KBM-7 (cell line): ENCODE measurements at regions not wholly inside any gene's neighbourhood (a gene's known extent, or its start where the extent isn't known, plus 50 kb on each side); places are given as distances from the start of the nearest gene placed in this dataset.

Experiments
- DNase-seq: peaks from one replicate; pipeline ENCODE4 v3.0.0-alpha.2; 2015
- in situ Hi-C: fragments of 300-500 bp; cut with MboI; formaldehyde crosslinking; loops from 2 replicates; pipeline ENCODE4 v1.14.3; 2020; ENCODE audit warnings: low sequenced_read_pairs, low pct_unique_long_range_greater_than_20kb, mixed read lengths

DNA sequence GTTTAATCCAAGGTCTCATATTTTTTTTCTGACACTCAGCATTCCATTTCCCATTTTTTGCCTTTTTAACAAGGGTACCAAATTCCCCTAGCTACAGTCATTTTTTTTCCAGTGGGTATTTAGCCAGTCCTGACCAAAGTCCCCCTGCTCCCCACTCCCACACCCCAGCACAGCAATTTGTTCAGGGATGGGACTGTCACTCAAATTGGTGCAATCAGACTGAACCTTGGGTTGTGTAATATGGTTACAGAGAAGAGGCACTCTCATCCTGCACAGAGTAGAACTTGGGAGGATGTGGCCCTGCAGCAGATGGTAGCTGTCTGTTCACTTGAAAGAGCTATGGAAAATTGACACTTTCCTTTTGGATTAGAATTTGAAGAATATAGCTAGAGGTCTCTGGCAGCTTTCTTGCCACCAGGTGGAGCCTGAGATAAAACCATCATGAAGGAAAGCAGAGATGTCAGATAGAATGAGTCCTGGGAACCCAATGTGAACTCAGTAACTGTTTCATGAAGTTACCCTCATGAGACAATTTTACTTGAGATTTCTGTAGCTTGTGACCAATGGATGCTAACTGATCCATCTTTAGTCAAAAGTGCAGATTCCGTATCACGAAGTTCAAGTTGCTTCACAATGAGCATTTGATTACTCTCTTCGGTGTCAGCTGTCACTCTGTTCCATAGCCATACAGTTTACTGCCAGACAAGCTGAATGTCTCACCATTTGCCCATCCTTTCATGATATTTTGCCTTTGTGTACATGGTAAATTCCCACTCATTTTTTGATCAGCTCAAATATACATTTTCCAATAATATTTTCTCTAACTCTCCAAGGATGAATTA is 394.0 kb upstream of the SYT1 start:
- in situ Hi-C loops, result no loop called here
- DNase-seq, result peak; percentile 29

DNA sequence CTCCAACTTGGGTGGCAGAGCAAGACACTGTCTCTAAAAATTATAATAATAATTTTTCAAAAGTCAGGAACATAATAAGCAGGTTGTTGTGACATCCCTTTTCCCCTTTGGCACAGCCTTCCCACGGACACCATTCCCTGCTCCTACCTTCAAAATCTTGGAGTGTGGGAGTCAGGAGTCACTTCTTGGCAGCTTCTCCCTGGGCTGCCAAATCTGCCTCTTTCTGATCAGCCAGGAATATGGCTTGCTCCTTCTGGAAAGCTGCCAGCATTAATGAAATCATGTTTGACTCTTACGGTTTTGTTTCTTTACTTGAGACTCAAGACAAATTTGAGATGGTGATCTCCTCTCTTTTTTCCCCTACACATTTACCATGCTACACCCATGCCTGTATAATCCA is 391.4 kb upstream of the SYT1 start:
- in situ Hi-C loops, result no loop called here
- DNase-seq, result no peak

- no peak for DNase-seq
- in situ Hi-C loops, result no loop called here
These were observed 391.0 kb upstream of the SYT1 start for GRCh38 chr12:78473561-78473960.

- no peak for DNase-seq
- in situ Hi-C loops, result no loop called here
These were observed 380.7 kb upstream of the SYT1 start for GRCh38 chr12:78483767-78484315.

GRCh38 chr12:78489990-78490389 is 374.6 kb upstream of the SYT1 start:
- DNase-seq, result no peak
- in situ Hi-C loops, result no loop called here

- in situ Hi-C loops, result no loop called here
- no peak for DNase-seq
These were observed 373.7 kb upstream of the SYT1 start for GRCh38 chr12:78490861-78491260.

DNA sequence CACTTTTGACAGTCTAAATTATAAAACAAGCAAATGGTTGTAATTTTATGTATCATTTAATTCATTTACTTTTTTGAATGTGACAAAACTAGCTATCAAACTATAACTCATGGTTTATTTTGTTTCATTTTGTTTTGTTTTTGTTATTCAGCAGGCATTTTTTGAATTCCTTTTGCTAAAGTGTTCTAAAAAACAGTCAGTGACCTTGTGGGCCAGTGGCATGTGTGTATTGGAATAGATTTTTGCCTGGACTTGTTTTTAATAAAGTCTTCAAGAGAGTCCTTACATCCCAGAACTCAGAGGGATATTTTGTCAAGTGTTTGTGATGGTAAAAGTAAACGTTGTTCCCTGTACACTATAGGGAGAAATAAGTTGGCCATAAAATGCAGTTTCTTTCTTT is 369.7 kb upstream of the SYT1 start:
- in situ Hi-C loops, result no loop called here
- no peak for DNase-seq

DNA sequence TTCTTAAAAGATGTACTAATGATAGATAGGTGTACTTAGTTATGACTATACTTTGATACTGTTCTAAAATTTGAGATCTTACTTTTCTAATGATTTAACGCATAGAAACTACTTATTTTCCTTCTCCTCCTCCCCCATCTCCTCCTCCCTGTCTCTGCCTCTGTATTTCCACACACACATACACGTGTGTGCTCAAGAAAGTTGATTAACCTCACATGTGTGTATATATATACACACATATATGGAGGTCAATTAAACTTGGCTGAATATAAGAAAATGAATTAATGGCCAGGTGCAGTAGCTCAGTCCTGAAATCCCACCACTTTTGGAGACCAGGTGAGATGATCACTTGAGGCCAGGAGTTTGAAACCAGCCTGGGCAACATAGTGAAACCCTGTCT is 362.7 kb upstream of the SYT1 start:
- in situ Hi-C loops, result no loop called here
- no peak for DNase-seq

- in situ Hi-C loops, result no loop called here
These were observed 345.2 kb upstream of the SYT1 start for GRCh38 chr12:78519422-78519821.

GRCh38 chr12:78530100-78530765 is 334.3 kb upstream of the SYT1 start:
- DNase-seq, result no peak
- in situ Hi-C loops, result no loop called here

More at GRCh38 chr12:78519422-78519821, 345.2 kb upstream of the SYT1 start:
- no peak for DNase-seq

- in situ Hi-C loops, result no loop called here
- no peak for DNase-seq
These were observed 332.6 kb upstream of the SYT1 start for GRCh38 chr12:78531831-78532458.

DNA sequence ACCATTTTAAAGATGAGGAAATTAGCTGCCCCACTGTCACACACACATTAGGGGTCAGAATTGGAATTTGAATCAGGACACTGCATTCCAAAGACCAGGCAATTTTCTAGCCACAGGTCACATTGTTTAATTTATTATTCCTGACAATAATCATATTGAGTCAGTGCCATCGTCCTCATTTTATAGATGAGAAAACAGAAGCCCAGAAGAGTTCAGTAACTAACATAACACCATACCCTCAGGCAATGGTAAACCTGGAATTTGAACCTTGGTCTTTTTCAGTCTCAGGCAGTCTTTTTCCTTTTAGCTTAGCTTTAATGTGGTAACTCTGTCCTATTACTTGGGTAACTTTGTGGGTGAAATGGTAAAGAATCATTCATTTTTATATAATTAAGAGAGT is 330.3 kb upstream of the SYT1 start:
- in situ Hi-C loops, result no loop called here

GRCh38 chr12:78540606-78541336 is 323.8 kb upstream of the SYT1 start:
- no peak for DNase-seq

More for the DNA sequence above, 330.3 kb upstream of the SYT1 start:
- DNase-seq, result no peak

DNA sequence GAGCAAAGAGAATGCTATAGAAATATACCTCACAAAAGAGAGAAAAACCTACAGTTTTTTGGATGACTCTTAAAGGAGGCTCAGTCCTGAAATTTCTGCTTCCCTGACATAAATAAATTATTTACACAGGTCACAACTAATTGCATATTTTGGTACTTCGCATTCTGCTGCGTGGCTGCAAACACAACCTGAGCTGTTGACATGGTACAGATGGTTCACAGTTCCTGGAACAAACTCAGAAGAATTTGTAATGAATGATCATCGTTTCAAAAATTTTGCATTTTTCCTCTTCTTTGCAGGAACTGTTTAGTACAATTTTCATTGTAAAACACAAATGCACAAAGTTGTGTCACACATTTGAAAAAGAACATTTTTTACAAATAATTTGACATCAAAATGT is 313.7 kb upstream of the SYT1 start:
- no peak for DNase-seq
- in situ Hi-C loops, result no loop called here

More at GRCh38 chr12:78540606-78541336, 323.8 kb upstream of the SYT1 start:
- in situ Hi-C loops, result no loop called here

DNA sequence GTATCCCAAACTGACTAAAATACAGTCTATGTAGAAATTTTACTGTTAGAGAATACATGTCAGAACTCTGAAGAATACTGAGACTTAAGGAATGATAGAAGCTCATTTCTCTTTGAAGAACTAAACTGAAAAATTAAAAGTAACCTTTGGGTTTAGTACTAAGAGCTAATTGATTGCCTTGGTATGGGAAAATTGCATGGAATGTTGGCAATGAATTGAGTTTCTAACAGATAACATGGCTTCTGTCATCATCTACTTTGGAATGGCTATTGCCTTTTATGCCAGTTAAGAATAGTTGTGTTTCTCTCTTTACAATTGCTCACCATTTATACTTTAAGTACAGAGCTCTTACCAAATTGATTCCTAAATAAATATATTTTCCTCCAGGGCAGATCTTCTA is 308.8 kb upstream of the SYT1 start:
- DNase-seq, result no peak
- in situ Hi-C loops, result no loop called here

DNA sequence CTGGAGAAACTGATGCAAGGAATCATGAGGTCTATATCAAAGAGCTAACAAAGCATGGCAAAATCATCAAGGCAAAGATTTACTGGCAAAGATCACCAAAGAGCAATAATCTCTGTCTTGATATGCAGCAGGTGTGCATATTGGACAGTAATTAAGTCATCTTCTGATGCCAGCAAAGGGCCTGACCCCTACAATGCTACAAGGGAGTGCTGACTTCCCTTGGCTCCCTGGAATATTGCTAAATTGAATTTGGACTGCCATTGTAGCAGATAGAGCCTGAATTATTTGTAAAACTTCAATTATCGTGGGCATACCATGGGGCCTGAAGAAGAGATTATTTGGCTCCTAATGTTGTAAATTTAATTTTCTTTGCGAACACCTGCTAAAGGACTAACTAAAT is 307.9 kb upstream of the SYT1 start:
- in situ Hi-C loops, result no loop called here
- DNase-seq, result no peak

- no peak for DNase-seq
- in situ Hi-C loops, result no loop called here
These were observed 305.2 kb upstream of the SYT1 start for GRCh38 chr12:78559416-78559815.

- DNase-seq, result no peak
- in situ Hi-C loops, result no loop called here
These were observed 304.7 kb upstream of the SYT1 start for GRCh38 chr12:78559886-78560285.

DNA sequence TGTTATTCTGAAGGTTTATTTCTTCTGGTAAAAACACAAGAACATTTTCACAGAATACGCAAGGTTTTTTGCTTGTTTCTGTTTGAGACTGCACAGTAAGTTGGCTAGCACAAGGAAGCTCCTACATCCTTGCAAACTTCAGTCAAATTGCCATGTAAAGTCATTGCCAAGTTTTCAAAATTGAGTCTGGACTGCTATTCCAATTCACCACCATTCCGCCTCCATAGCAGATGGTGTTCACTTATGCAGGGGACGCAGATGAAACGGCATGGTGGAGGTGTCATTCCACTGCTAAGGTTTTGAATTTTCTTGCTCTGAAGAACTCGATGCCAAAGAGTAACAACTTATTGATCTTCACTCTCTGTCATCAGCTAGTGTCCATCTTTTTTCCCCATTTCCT is 303.9 kb upstream of the SYT1 start:
- in situ Hi-C loops, result no loop called here
- DNase-seq, result no peak
